HepG2 (cell line): ENCODE measurements at regions not wholly inside any gene's neighbourhood (a gene's known extent, or its start where the extent isn't known, plus 50 kb on each side); places are given as distances from the start of the nearest gene placed in this dataset.

ENCODE experiments used
- ATAC-seq: fragments of 200-7000 bp; cut with Tn5 transposase; 3 replicates; pipeline ENCODE4 v1.9.1; 2020; ENCODE audit warnings: mild to moderate bottlenecking, moderate library complexity
- BruUV-seq: library from RNA; stranded (reverse); fragments of 400-500 nt; replicated peaks from 2 replicates; lab custom pipeline; 2021; lab: Mats Ljungman, UMichigan
- CTCF ChIA-PET: fragments of 300-600 bp; formaldehyde crosslinking; extraction: SDS; loops from one replicate; lab custom pipeline; 2021; ENCODE audit warnings: low total read pairs, inconsistent platforms, low intra/inter-chr PET ratio; lab: Yijun Ruan, JAX
- POLR2A ChIA-PET: fragments of 350-600 bp; sonication (Branson Sonifier 250); formaldehyde crosslinking; loops from one replicate; lab custom pipeline; 2020; ENCODE audit warnings: antibody characterized with exemption, inconsistent platforms; lab: Yijun Ruan, JAX
- DNase-seq: peaks from one replicate; pipeline ENCODE4 v3.0.0-alpha.2; 2015; ENCODE audit warnings: low spot score
- FAIRE-seq: peaks from 3 replicates; lab custom pipeline; 2011; peaks lifted over from hg19 to GRCh38; lab: Jason Lieb, UNC
- H2AFZ ChIP-seq: one replicate; pipeline ENCODE4 v1.6.1; 2011; ENCODE audit warnings: low read length, inconsistent platforms
- H3K27ac ChIP-seq: fragments of 300-600 bp; 3 replicates; pipeline ENCODE4 v1.8.0; 2011; ENCODE audit warnings: mixed run types, mild to moderate bottlenecking, mixed read lengths, low read length, inconsistent platforms; ENCODE audit not compliant: insufficient read depth; ENCODE audit errors: extremely low read length
- H3K27me3 ChIP-seq, 2 experiments: fragments of 200-600 bp in 1 of 2; 2 replicates in 1 of 2; 3 replicates in 1 of 2; pipeline versions ENCODE4 v1.6.0 to v1.8.0; 2011; ENCODE audit warnings: low read length in 2 of 2, mild to moderate bottlenecking in 2 of 2, moderate library complexity in 2 of 2, inconsistent platforms in 1 of 2; ENCODE audit not compliant: insufficient read depth in 2 of 2, control insufficient read depth in 1 of 2
- H3K36me3 ChIP-seq, 2 experiments: fragments of 200-600 bp in 1 of 2; replicated peaks in 1 of 2; 2 replicates in 1 of 2; 3 replicates in 1 of 2; pipeline versions ENCODE4 v1.5.1 to v1.8.0; 2011; ENCODE audit warnings: low read length in 2 of 2, inconsistent platforms in 1 of 2; ENCODE audit not compliant: insufficient read depth in 2 of 2, control insufficient read depth in 1 of 2
- H3K4me1 ChIP-seq: 2 replicates; pipeline ENCODE4 v1.5.1; 2012; ENCODE audit warnings: low read length, inconsistent platforms; ENCODE audit not compliant: insufficient read depth
- H3K4me2 ChIP-seq: 2 replicates; pipeline ENCODE4 v1.6.0; 2011; ENCODE audit warnings: low read depth, low read length, inconsistent platforms
- H3K4me3 ChIP-seq, 3 experiments: fragments of 200-600 bp in 1 of 3; sonication (generic), shearing (Covaris generic) in 1 of 3; replicated peaks in 1 of 3; 2 replicates each; pipeline ENCODE4 v1.5.1; 2011 to 2016; ENCODE audit warnings: low read length in 3 of 3, inconsistent platforms in 2 of 3, low read depth in 2 of 3, mild to moderate bottlenecking in 2 of 3, control low read depth in 1 of 3, mixed read lengths in 1 of 3; ENCODE audit not compliant: insufficient read depth in 1 of 3
- H3K79me2 ChIP-seq: one replicate; pipeline ENCODE4 v1.6.1; 2011; ENCODE audit warnings: low read length, inconsistent platforms; ENCODE audit not compliant: insufficient read depth
- H3K9ac ChIP-seq: 2 replicates; pipeline ENCODE4 v1.6.0; 2011; ENCODE audit warnings: mild to moderate bottlenecking, low read depth, low read length, inconsistent platforms; ENCODE audit not compliant: insufficient read depth
- H3K9me3 ChIP-seq: 2 replicates; pipeline ENCODE4 v1.5.1; 2012; ENCODE audit warnings: mild to moderate bottlenecking, low read length
- H4K20me1 ChIP-seq: 2 replicates; pipeline ENCODE4 v1.6.0; 2011; ENCODE audit warnings: inconsistent platforms, mild to moderate bottlenecking, low read length, moderate library complexity; ENCODE audit not compliant: insufficient read depth
- AKAP8 ChIP-seq: sonication (generic); formaldehyde crosslinking; IDR thresholded peaks from 2 replicates; pipeline ENCODE4 v1.5.1; 2020; ENCODE audit warnings: mild to moderate bottlenecking, missing genetic modification reagents
- ARID2 ChIP-seq: sonication (generic); formaldehyde crosslinking; IDR thresholded peaks from 2 replicates; pipeline ENCODE4 v1.8.1; 2022; ENCODE audit warnings: mild to moderate bottlenecking, missing genetic modification reagents, borderline replicate concordance
- DMAP1 ChIP-seq: IDR thresholded peaks from 2 replicates; pipeline ENCODE4 v1.6.1; 2016
- FOSL2 ChIP-seq: sonication (generic); formaldehyde crosslinking; IDR thresholded peaks from 2 replicates; pipeline ENCODE4 v1.4.0; 2020; ENCODE audit warnings: missing genetic modification reagents
- FOXC1 ChIP-seq: sonication (generic); formaldehyde crosslinking; IDR thresholded peaks from 2 replicates; pipeline ENCODE4 v1.8.0; 2022; ENCODE audit warnings: mild to moderate bottlenecking, missing genetic modification reagents, borderline replicate concordance
- HES4 ChIP-seq: sonication (generic); formaldehyde crosslinking; IDR thresholded peaks from 2 replicates; pipeline ENCODE4 v1.9.0; 2021; ENCODE audit warnings: mild to moderate bottlenecking, missing genetic modification reagents, borderline replicate concordance
- HIVEP1 ChIP-seq: sonication (generic); formaldehyde crosslinking; IDR thresholded peaks from 2 replicates; pipeline ENCODE4 v1.4.0; 2020; ENCODE audit warnings: mild to moderate bottlenecking, missing genetic modification reagents
- KAT8 ChIP-seq: IDR thresholded peaks from 2 replicates; pipeline ENCODE4 v1.6.1; 2016; ENCODE audit warnings: missing genetic modification reagents, missing compliant biosample characterization
- KLF13 ChIP-seq: sonication (generic); formaldehyde crosslinking; IDR thresholded peaks from 2 replicates; pipeline ENCODE4 v1.4.0; 2020; ENCODE audit warnings: mild to moderate bottlenecking, missing genetic modification reagents
- MAFG ChIP-seq: sonication (generic); formaldehyde crosslinking; IDR thresholded peaks from 2 replicates; pipeline ENCODE4 v1.5.1; 2020; ENCODE audit warnings: mild to moderate bottlenecking, missing genetic modification reagents
- NR2F2 ChIP-seq: IDR thresholded peaks from 2 replicates; pipeline ENCODE4 v1.6.1; 2012; ENCODE audit warnings: low read depth, inconsistent platforms, borderline replicate concordance
- NRL ChIP-seq: sonication (generic); formaldehyde crosslinking; IDR thresholded peaks from 2 replicates; pipeline ENCODE4 v1.5.0; 2020; ENCODE audit warnings: missing genetic modification reagents, mild to moderate bottlenecking, moderate library complexity, borderline replicate concordance
- SALL1 ChIP-seq: sonication (generic); formaldehyde crosslinking; IDR thresholded peaks from 2 replicates; pipeline ENCODE4 v1.8.0; 2022; ENCODE audit warnings: mild to moderate bottlenecking, missing genetic modification reagents
- SNAPC2 ChIP-seq: sonication (generic); formaldehyde crosslinking; IDR thresholded peaks from 2 replicates; pipeline ENCODE4 v1.8.1; 2022; ENCODE audit warnings: mild to moderate bottlenecking, missing genetic modification reagents
- U2AF2 ChIP-seq: fragments of 200-400 bp; formaldehyde crosslinking; IDR thresholded peaks from 2 replicates; pipeline ENCODE4 v1.6.1; 2017; ENCODE audit warnings: low read depth, mild to moderate bottlenecking, low read length
- ZBTB20 ChIP-seq: sonication (generic); formaldehyde crosslinking; IDR thresholded peaks from 2 replicates; pipeline ENCODE4 v1.8.1; 2023; ENCODE audit warnings: missing genetic modification reagents, low read depth, mild to moderate bottlenecking, borderline replicate concordance
- ZNF326 ChIP-seq: sonication (generic); formaldehyde crosslinking; IDR thresholded peaks from 2 replicates; pipeline ENCODE4 v1.4.0; 2020; ENCODE audit warnings: missing genetic modification reagents, borderline replicate concordance
- ZNF614 ChIP-seq: IDR thresholded peaks from 2 replicates; pipeline ENCODE4 v1.6.1; 2018; ENCODE audit warnings: missing biosample characterization, missing genetic modification reagents, inconsistent platforms, borderline replicate concordance
- WGBS: methylation state at CpG from one replicate; pipeline ENCODE4 v1.1.6; 2017; ENCODE audit warnings: low lambda C conversion rate; 5-methylcytosine and 5-hydroxymethylcytosine counted together
- in situ Hi-C: cut with HindIII; loops from 2 replicates; pipeline ENCODE4 v1.10.0; 2017; ENCODE audit warnings: low pct_unique_long_range_greater_than_20kb; ENCODE audit not compliant: extremely low pct_ligation_motif_present
- intact Hi-C: fragments of 100-400 bp; cut with micrococcal nuclease; formaldehyde crosslinking; loops from one replicate; pipeline ENCODE4 v1.10.0; 2022; ENCODE audit not compliant: unreplicated experiment
- TF ChIP-seq, protein P1 (sequence below): sonication (generic); formaldehyde crosslinking; IDR thresholded peaks from 2 replicates; pipeline ENCODE4 v1.4.0; 2020; ENCODE audit warnings: mild to moderate bottlenecking, low read depth, missing genetic modification reagents
- TF ChIP-seq, protein P2 (sequence below): IDR thresholded peaks from 2 replicates; pipeline ENCODE4 v1.6.1; 2012; ENCODE audit warnings: low read length, improper control_type of control experiment

DNA sequence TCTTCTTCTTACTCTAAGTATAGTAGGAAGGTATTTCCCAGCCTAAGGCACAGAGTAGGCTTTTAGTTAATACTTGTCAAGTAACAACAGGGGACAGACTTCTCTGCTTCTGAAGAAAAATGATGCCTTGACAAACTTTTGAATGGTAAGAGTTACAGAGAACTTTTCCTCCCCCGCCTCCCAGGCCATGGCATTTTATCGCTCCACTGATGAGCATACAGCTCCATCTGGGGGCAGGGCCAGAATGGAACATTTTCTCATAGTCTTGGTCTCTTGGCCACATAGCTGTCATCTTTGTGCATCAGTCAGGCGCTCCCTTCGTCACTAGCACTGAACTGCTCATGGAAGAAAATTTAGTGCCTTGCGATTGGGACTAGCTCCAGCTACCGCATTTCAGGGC, 1066.8 kb upstream of the CITED2 start (continued):
- TF ChIP-seq FOSL2, result peak; percentile 41; the same call in 1 of the 2 replicates
- peak; percentile 49; the same call in 1 of the 2 replicates for TF ChIP-seq SALL1 (CRISPR knock-in tag)
- no peak for TF ChIP-seq FOXC1
- no peak for TF ChIP-seq ARID2 (CRISPR knock-in tag)
- TF ChIP-seq, all 625 proteins: peak for 17

DNA sequence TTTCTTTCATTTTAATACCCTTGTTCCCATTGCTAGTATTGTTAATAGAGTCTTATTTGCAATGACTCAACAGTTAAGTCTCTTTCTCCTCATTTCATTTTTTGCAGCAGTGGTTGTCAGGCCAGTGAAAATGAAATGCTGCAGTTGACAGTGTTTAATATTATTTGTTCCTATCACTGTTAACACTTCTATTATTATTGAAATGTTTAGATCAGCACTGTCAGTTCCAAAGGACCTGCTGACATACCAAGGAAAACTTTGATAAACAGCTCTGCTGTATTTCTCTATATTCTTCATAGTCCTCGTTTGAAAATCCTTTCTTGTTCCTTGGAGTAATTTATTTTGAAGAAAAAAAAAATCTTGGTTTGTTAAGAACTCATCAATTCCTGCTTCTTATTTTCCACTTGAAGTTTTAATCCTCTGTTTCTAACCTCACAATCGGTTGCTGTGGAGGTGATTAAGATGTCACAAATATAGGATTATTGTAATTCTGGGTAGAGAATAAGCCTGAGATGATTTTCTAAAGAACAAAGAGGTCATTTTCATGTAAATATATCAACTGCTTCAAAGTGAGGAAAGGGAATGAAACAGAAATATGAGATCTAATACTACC, 1065.9 kb upstream of the CITED2 start:
- H2AFZ ChIP-seq, result no peak overlapping the region
- WGBS, result 9% methylated on average over 2 of the region's 2 CpGs
- intact Hi-C loops, result loop anchor here (5.0 kb wide), 1 partner anchor 333 kb away; no protein-coding TSS in a partner anchor
- TF ChIP-seq HES4 (no peak), SNAPC2 (CRISPR knock-in tag) (no peak), MAFG (no peak), ZNF614 (CRISPR knock-in tag) (no peak), NRL (CRISPR knock-in tag) (no peak), NR2F2 (no peak), DMAP1 (no peak), U2AF2 (no peak), AKAP8 (CRISPR knock-in tag) (no peak), KLF13 (CRISPR knock-in tag) (no peak), ZNF326 (no peak), KAT8 (CRISPR knock-in tag) (no peak), HIVEP1 (CRISPR knock-in tag) (no peak), ZBTB20 (CRISPR knock-in tag) (no peak)
- TF ChIP-seq, protein P1, sequence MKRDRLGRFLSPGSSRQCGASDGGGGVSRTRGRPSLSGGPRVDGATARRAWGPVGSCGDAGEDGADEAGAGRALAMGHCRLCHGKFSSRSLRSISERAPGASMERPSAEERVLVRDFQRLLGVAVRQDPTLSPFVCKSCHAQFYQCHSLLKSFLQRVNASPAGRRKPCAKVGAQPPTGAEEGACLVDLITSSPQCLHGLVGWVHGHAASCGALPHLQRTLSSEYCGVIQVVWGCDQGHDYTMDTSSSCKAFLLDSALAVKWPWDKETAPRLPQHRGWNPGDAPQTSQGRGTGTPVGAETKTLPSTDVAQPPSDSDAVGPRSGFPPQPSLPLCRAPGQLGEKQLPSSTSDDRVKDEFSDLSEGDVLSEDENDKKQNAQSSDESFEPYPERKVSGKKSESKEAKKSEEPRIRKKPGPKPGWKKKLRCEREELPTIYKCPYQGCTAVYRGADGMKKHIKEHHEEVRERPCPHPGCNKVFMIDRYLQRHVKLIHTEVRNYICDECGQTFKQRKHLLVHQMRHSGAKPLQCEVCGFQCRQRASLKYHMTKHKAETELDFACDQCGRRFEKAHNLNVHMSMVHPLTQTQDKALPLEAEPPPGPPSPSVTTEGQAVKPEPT (CRISPR knock-in tag), result no peak
- TF ChIP-seq, protein P2, sequence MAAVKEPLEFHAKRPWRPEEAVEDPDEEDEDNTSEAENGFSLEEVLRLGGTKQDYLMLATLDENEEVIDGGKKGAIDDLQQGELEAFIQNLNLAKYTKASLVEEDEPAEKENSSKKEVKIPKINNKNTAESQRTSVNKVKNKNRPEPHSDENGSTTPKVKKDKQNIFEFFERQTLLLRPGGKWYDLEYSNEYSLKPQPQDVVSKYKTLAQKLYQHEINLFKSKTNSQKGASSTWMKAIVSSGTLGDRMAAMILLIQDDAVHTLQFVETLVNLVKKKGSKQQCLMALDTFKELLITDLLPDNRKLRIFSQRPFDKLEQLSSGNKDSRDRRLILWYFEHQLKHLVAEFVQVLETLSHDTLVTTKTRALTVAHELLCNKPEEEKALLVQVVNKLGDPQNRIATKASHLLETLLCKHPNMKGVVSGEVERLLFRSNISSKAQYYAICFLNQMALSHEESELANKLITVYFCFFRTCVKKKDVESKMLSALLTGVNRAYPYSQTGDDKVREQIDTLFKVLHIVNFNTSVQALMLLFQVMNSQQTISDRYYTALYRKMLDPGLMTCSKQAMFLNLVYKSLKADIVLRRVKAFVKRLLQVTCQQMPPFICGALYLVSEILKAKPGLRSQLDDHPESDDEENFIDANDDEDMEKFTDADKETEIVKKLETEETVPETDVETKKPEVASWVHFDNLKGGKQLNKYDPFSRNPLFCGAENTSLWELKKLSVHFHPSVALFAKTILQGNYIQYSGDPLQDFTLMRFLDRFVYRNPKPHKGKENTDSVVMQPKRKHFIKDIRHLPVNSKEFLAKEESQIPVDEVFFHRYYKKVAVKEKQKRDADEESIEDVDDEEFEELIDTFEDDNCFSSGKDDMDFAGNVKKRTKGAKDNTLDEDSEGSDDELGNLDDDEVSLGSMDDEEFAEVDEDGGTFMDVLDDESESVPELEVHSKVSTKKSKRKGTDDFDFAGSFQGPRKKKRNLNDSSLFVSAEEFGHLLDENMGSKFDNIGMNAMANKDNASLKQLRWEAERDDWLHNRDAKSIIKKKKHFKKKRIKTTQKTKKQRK, result no peak

More for the DNA sequence above, 1065.9 kb upstream of the CITED2 start:
- Histone ChIP-seq H3K9me3 (peaks cover 8% of the 10 kb centered on the region; the same call in 1 of the 2 replicates), H3K79me2 (no peaks in the 10 kb centered on the region), H3K27me3 (no peaks in the 10 kb centered on the region), H3K4me1 (peaks cover 5% of the 10 kb centered on the region; the same call in 1 of the 2 replicates), H4K20me1 (no peaks in the 10 kb centered on the region), H3K27ac (no peak overlapping the region), H3K36me3 (no peaks in the 10 kb centered on the region), H3K9ac (no peak overlapping the region), H3K4me3 (no peak overlapping the region), H3K4me2 (no peak overlapping the region)
- ATAC-seq (no peak), FAIRE-seq (no peak), DNase-seq (no peak)
- CTCF ChIA-PET, result interaction anchor here (1.7 kb wide), 1 partner anchor 559 kb away, joined by 9 read pairs; no protein-coding TSS in a partner anchor
- in situ Hi-C loops, result loop anchor here (10.0 to 25.0 kb wide), 2 partner anchors 556 to 1078 kb away; partner anchors contain the start of gene CITED2
- no TSS peak for BruUV-seq
- POLR2A ChIA-PET, result no interaction called here
